ENCODE measurements at regions not wholly inside any gene's neighbourhood (a gene's known extent, or its start where the extent isn't known, plus 50 kb on each side); places are given as distances from the start of the nearest gene placed in this dataset.

GRCh38 chr13:34064456-34065205 lies 246.7 kb downstream of the RFC3 start:
- TF ChIP-seq CTCF (IDR thresholded peaks at IDR 0.05; ENCODE audit: unreplicated experiment), result no peak
- POLR2A ChIA-PET, result interaction anchor here (0.6 to 1.6 kb wide), 2 partner anchors 123 to 233 kb away, joined by 3 to 4 read pairs; no protein-coding TSS in a partner anchor
- Mint-ChIP-seq H3K27ac (ENCODE audit: low read depth, unreplicated experiment) (no peak overlapping the region), H3K36me3 (ENCODE audit: insufficient read depth, unreplicated experiment) (no peaks in the 10 kb centered on the region), H3K9me3 (ENCODE audit: unreplicated experiment) (no peaks in the 10 kb centered on the region), H3K4me1 (ENCODE audit: insufficient read depth, unreplicated experiment) (peaks cover 22% of the 10 kb centered on the region), H3K4me3 (ENCODE audit: unreplicated experiment) (no peak overlapping the region), H3K27me3 (ENCODE audit: insufficient read depth, unreplicated experiment) (no peaks in the 10 kb centered on the region)
- no peak for DNase-seq (ENCODE audit: unreplicated experiment)
- intact Hi-C loops (cut with micrococcal nuclease), result no loop called here
- CTCF ChIA-PET, result interaction anchor here (1.4 to 2.9 kb wide), 2 partner anchors 9 to 13 kb away, joined by 3 to 18 read pairs; no protein-coding TSS in a partner anchor
- no TSS peak for BruUV-seq (replicated peaks)

DNA sequence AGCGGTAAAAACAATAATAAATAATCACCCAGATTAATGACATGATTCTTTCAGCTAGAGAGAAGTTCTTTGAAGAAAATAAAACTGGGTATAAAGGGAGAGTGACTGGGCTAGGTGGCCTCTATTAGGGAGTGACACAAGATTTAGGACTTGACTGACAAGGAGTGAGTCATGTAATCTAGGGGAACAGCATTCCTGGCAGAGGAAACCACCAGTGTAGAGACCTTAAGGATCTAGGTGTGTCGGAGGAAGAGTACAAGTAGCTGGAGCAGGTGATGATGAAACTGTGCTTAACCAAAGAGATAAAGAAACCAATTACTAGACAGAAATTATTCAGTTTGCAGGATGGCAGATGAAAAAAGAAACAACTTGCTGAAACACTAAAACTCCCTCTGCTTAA lies 248.0 kb downstream of the RFC3 start:
- Mint-ChIP-seq H3K4me1 (ENCODE audit: insufficient read depth, unreplicated experiment) (peaks cover 31% of the 10 kb centered on the region), H3K27ac (ENCODE audit: low read depth, unreplicated experiment) (peak overlapping the region; percentile 4), H3K4me3 (ENCODE audit: unreplicated experiment) (no peak overlapping the region), H3K36me3 (ENCODE audit: insufficient read depth, unreplicated experiment) (no peaks in the 10 kb centered on the region), H3K9me3 (ENCODE audit: unreplicated experiment) (no peaks in the 10 kb centered on the region), H3K27me3 (ENCODE audit: insufficient read depth, unreplicated experiment) (no peaks in the 10 kb centered on the region)
- intact Hi-C loops (cut with micrococcal nuclease), result no loop called here
- no peak for TF ChIP-seq CTCF (IDR thresholded peaks at IDR 0.05; ENCODE audit: unreplicated experiment)
- BruUV-seq (replicated peaks), result no TSS peak
- peak; percentile 52 for DNase-seq (ENCODE audit: unreplicated experiment)
- ChIA-PET POLR2A (interaction anchor here (0.7 to 1.4 kb wide), 3 partner anchors 10 to 48 kb away, joined by 3 to 6 read pairs (median 5); no protein-coding TSS in a partner anchor), CTCF (interaction anchor here (0.7 to 2.9 kb wide), 3 partner anchors 10 to 124 kb away, joined by 3 to 18 read pairs (median 3); no protein-coding TSS in a partner anchor)

GRCh38 chr13:34066344-34066743 lies 248.4 kb downstream of the RFC3 start:
- Mint-ChIP-seq H3K4me3 (ENCODE audit: unreplicated experiment) (no peak overlapping the region), H3K4me1 (ENCODE audit: insufficient read depth, unreplicated experiment) (peaks cover 31% of the 10 kb centered on the region), H3K9me3 (ENCODE audit: unreplicated experiment) (no peaks in the 10 kb centered on the region), H3K36me3 (ENCODE audit: insufficient read depth, unreplicated experiment) (no peaks in the 10 kb centered on the region), H3K27me3 (ENCODE audit: insufficient read depth, unreplicated experiment) (no peaks in the 10 kb centered on the region), H3K27ac (ENCODE audit: low read depth, unreplicated experiment) (peak overlapping the region; percentile 4)
- no peak for DNase-seq (ENCODE audit: unreplicated experiment)
- intact Hi-C loops (cut with micrococcal nuclease), result no loop called here
- no peak for TF ChIP-seq CTCF (IDR thresholded peaks at IDR 0.05; ENCODE audit: unreplicated experiment)
- ChIA-PET CTCF (interaction anchor here (0.6 to 2.9 kb wide), 4 partner anchors 10 to 453 kb away, joined by 3 to 18 read pairs (median 4); no protein-coding TSS in a partner anchor), POLR2A (interaction anchor here (0.7 to 1.4 kb wide), 3 partner anchors 10 to 49 kb away, joined by 3 to 6 read pairs (median 5); no protein-coding TSS in a partner anchor)
- no TSS peak for BruUV-seq (replicated peaks)

GRCh38 chr13:34070006-34070405 lies 252.1 kb downstream of the RFC3 start:
- ChIA-PET CTCF (interaction anchor here (0.6 to 1.2 kb wide), 6 partner anchors 11 to 1736 kb away, joined by 3 to 6 read pairs (median 3); no protein-coding TSS in a partner anchor), POLR2A (interaction anchor here (0.7 to 1.5 kb wide), 2 partner anchors 87 to 822 kb away, joined by 3 to 4 read pairs; no protein-coding TSS in a partner anchor)
- H3K36me3 Mint-ChIP-seq (ENCODE audit: insufficient read depth, unreplicated experiment), result no peaks in the 10 kb centered on the region
- no peak overlapping the region for H3K4me3 Mint-ChIP-seq (ENCODE audit: unreplicated experiment)
- peaks cover 23% of the 10 kb centered on the region for H3K4me1 Mint-ChIP-seq (ENCODE audit: insufficient read depth, unreplicated experiment)
- peak; percentile 32 for DNase-seq (ENCODE audit: unreplicated experiment)
- peak overlapping the region; percentile 13 for H3K27ac Mint-ChIP-seq (ENCODE audit: low read depth, unreplicated experiment)
- TF ChIP-seq CTCF (IDR thresholded peaks at IDR 0.05; ENCODE audit: unreplicated experiment), result no peak
- intact Hi-C loops (cut with micrococcal nuclease), result no loop called here
- no peaks in the 10 kb centered on the region for H3K27me3 Mint-ChIP-seq (ENCODE audit: insufficient read depth, unreplicated experiment)
- BruUV-seq (replicated peaks), result no TSS peak
- H3K9me3 Mint-ChIP-seq (ENCODE audit: unreplicated experiment), result peaks cover 9% of the 10 kb centered on the region

Measured in MCF 10A (cell line).